HG03469 (cell line): ENCODE measurements at regions not wholly inside any gene's neighbourhood (a gene's known extent, or its start where the extent isn't known, plus 50 kb on each side); places are given as distances from the start of the nearest gene placed in this dataset.

ENCODE experiments used
- ATAC-seq: cut with Tn5 transposase; IDR thresholded peaks from one replicate; pipeline ENCODE4 v1.9.1; 2021; ENCODE audit warnings: mild to moderate bottlenecking, moderate library complexity, moderate number of reproducible peaks; ENCODE audit not compliant: unreplicated experiment

GRCh38 chr15:62567501-62567900, 402.4 kb upstream of the C2CD4B start:
- no peak for ATAC-seq

GRCh38 chr15:62568004-62568403, 402.9 kb upstream of the C2CD4B start:
- no peak for ATAC-seq

- no peak for ATAC-seq
These were observed 403.6 kb upstream of the C2CD4B start for GRCh38 chr15:62568702-62569101.

- ATAC-seq, result no peak
These were observed 404.6 kb upstream of the C2CD4B start for GRCh38 chr15:62569460-62570404.

GRCh38 chr15:62570405-62570783, 405.3 kb upstream of the C2CD4B start:
- no peak for ATAC-seq

GRCh38 chr15:62571072-62571471, 406.0 kb upstream of the C2CD4B start:
- no peak for ATAC-seq

- ATAC-seq, result no peak
These were observed 407.7 kb upstream of the C2CD4B start for GRCh38 chr15:62572797-62573196.

- no peak for ATAC-seq
These were observed 408.8 kb upstream of the C2CD4B start for GRCh38 chr15:62573876-62574275.

- no peak for ATAC-seq
These were observed 413.5 kb upstream of the C2CD4B start for GRCh38 chr15:62578546-62578945.

- ATAC-seq, result no peak
These were observed 413.9 kb upstream of the C2CD4B start for GRCh38 chr15:62578960-62579359.

- ATAC-seq, result no peak
These were observed 414.8 kb upstream of the C2CD4B start for GRCh38 chr15:62579842-62580241.

GRCh38 chr15:62582580-62582979, 417.5 kb upstream of the C2CD4B start:
- no peak for ATAC-seq

GRCh38 chr15:62584301-62585235, 419.5 kb upstream of the C2CD4B start:
- ATAC-seq, result no peak

GRCh38 chr15:62588938-62589670, 424.0 kb upstream of the C2CD4B start:
- no peak for ATAC-seq

- no peak for ATAC-seq
These were observed 427.1 kb upstream of the C2CD4B start for GRCh38 chr15:62591842-62592838.

GRCh38 chr15:62592920-62593319, 427.8 kb upstream of the C2CD4B start:
- no peak for ATAC-seq

- no peak for ATAC-seq
These were observed 428.8 kb upstream of the C2CD4B start for GRCh38 chr15:62593681-62594399.

- ATAC-seq, result no peak
These were observed 433.1 kb upstream of the C2CD4B start for GRCh38 chr15:62598217-62598616.
